Fibroblast of pulmonary artery (primary cell): ENCODE measurements at regions not wholly inside any gene's neighbourhood (a gene's known extent, or its start where the extent isn't known, plus 50 kb on each side); places are given as distances from the start of the nearest gene placed in this dataset.
A peak's percentile ranks its signal among the peaks of the same experiment; 100 is the strongest.
"Not testable (repeated sequence)": the region's sequence is repeated elsewhere in the genome, so short reads cannot be mapped to it uniquely, and the experiment has no call there.

Experiments
- DNase-seq: peaks from one replicate; pipeline ENCODE4 v3.0.0-alpha.2; 2010; ENCODE audit warnings: low read depth
- H3K4me3 ChIP-seq: replicated peaks from 2 replicates; pipeline ENCODE4 v1.5.1; 2011; ENCODE audit warnings: low read depth, mild to moderate bottlenecking, control low read depth, low read length, moderate library complexity
- CTCF ChIP-seq: IDR thresholded peaks from 2 replicates; pipeline ENCODE4 v1.5.1; 2011; ENCODE audit warnings: mild to moderate bottlenecking, control low read depth, low read length, inconsistent platforms; ENCODE audit errors: missing control alignments

GRCh38 chr14:42994051-42994736 is 1387.5 kb downstream of the LRFN5 start:
- no peak overlapping the region for H3K4me3 ChIP-seq
- peak; percentile 88 for DNase-seq
- TF ChIP-seq CTCF, result no peak

GRCh38 chr14:42992930-42993329 is 1386.3 kb downstream of the LRFN5 start:
- DNase-seq, result no peak
- no peak for TF ChIP-seq CTCF
- H3K4me3 ChIP-seq, result no peak overlapping the region

- TF ChIP-seq CTCF, result no peak
- DNase-seq, result no peak
- H3K4me3 ChIP-seq, result no peak overlapping the region
These were observed 1373.7 kb downstream of the LRFN5 start for GRCh38 chr14:42980419-42980818.

GRCh38 chr14:42973171-42973570 is 1366.5 kb downstream of the LRFN5 start:
- not testable (repeated sequence) for H3K4me3 ChIP-seq, DNase-seq

GRCh38 chr14:42965512-42965911 is 1358.8 kb downstream of the LRFN5 start:
- TF ChIP-seq CTCF, result no peak
- no peak overlapping the region for H3K4me3 ChIP-seq
- DNase-seq, result no peak

GRCh38 chr14:42961509-42961908 is 1354.8 kb downstream of the LRFN5 start:
- no peak for TF ChIP-seq CTCF
- H3K4me3 ChIP-seq, result no peak overlapping the region
- peak; percentile 16 for DNase-seq

GRCh38 chr14:42950363-42950762 is 1343.7 kb downstream of the LRFN5 start:
- no peak for DNase-seq
- no peak overlapping the region for H3K4me3 ChIP-seq
- no peak for TF ChIP-seq CTCF
